DOHH2 (cell line): ENCODE measurements at regions not wholly inside any gene's neighbourhood (a gene's known extent, or its start where the extent isn't known, plus 50 kb on each side); places are given as distances from the start of the nearest gene placed in this dataset.

ENCODE experiments used
- EZH2phosphoT487 ChIP-seq: fragments of 200-600 bp; sonication (generic); IDR thresholded peaks from 2 replicates; pipeline ENCODE4 v1.6.1; 2017; ENCODE audit warnings: borderline replicate concordance, mild to moderate bottlenecking, antibody characterized with exemption, low read length, moderate library complexity, mixed read lengths
- TF ChIP-seq, protein P1 (sequence below): fragments of 200-600 bp; sonication (generic); IDR thresholded peaks from one replicate; pipeline ENCODE4 v1.5.1; 2014; ENCODE audit warnings: antibody characterized with exemption, mild to moderate bottlenecking, low read depth, low read length; ENCODE audit not compliant: poor library complexity, severe bottlenecking

DNA sequence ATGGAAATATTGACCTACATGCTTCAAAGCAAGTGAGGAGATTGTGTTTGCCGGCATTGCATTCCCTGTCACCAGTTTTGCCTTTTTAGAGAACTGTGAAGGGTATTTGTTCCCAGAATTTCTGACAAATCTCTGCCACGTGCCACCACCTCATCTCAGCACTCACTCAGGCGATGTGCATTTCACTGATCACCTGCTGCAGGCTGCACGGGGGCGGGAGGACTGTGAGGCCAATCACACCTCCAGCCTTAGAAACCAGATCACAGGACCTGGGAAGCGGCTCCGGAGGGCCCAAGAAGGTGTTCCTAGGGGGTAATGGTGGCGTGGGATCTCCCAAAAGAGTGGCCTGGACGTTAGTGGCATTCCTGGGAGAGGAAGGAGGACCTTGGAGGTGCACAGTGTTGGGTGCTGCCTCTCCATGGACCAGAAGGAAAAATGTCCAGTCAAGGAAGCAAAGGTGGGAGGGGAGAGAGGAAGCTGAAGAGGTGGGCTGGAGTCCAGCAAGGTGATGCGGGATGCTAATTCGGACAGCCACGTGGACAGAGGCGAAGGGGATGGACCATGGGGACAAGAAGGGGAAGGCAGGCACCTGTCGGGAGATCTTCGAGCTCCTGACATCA lies 63.6 kb upstream of the OLFM1 start:
- TF ChIP-seq, protein P1, sequence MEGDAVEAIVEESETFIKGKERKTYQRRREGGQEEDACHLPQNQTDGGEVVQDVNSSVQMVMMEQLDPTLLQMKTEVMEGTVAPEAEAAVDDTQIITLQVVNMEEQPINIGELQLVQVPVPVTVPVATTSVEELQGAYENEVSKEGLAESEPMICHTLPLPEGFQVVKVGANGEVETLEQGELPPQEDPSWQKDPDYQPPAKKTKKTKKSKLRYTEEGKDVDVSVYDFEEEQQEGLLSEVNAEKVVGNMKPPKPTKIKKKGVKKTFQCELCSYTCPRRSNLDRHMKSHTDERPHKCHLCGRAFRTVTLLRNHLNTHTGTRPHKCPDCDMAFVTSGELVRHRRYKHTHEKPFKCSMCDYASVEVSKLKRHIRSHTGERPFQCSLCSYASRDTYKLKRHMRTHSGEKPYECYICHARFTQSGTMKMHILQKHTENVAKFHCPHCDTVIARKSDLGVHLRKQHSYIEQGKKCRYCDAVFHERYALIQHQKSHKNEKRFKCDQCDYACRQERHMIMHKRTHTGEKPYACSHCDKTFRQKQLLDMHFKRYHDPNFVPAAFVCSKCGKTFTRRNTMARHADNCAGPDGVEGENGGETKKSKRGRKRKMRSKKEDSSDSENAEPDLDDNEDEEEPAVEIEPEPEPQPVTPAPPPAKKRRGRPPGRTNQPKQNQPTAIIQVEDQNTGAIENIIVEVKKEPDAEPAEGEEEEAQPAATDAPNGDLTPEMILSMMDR = no peak
- no peak for TF ChIP-seq EZH2phosphoT487
